ENCODE measurements at regions not wholly inside any gene's neighbourhood (a gene's known extent, or its start where the extent isn't known, plus 50 kb on each side); places are given as distances from the start of the nearest gene placed in this dataset.

GRCh38 chr1:68338081-68338480 is 105.8 kb upstream of the WLS start:
- H3K27ac ChIP-seq, result no peak overlapping the region
- DNase-seq (ENCODE audit: low read depth, low spot score), result no peak

- no peak for DNase-seq (ENCODE audit: low read depth, low spot score)
- no peak overlapping the region for H3K27ac ChIP-seq
Observed at GRCh38 chr1:68332041-68332440, 99.7 kb upstream of the WLS start.

GRCh38 chr1:68331117-68331865 is 99.0 kb upstream of the WLS start:
- peak; percentile 52 for DNase-seq (ENCODE audit: low read depth, low spot score)
- no peak overlapping the region for H3K27ac ChIP-seq

- no peak overlapping the region for H3K27ac ChIP-seq
- no peak for DNase-seq (ENCODE audit: low read depth, low spot score)
Observed at GRCh38 chr1:68330391-68330790, 98.1 kb upstream of the WLS start.

- no peak overlapping the region for H3K27ac ChIP-seq
- DNase-seq (ENCODE audit: low read depth, low spot score), result no peak
Observed at GRCh38 chr1:68329096-68329835, 96.9 kb upstream of the WLS start.

- H3K27ac ChIP-seq, result no peak overlapping the region
- DNase-seq (ENCODE audit: low read depth, low spot score), result no peak
Observed at GRCh38 chr1:68328490-68328889, 96.2 kb upstream of the WLS start.

GRCh38 chr1:68327414-68327813 is 95.1 kb upstream of the WLS start:
- no peak for DNase-seq (ENCODE audit: low read depth, low spot score)
- no peak overlapping the region for H3K27ac ChIP-seq

GRCh38 chr1:68326481-68326880 is 94.2 kb upstream of the WLS start:
- no peak for DNase-seq (ENCODE audit: low read depth, low spot score)
- no peak overlapping the region for H3K27ac ChIP-seq

GRCh38 chr1:68324316-68324715 is 92.0 kb upstream of the WLS start:
- DNase-seq (ENCODE audit: low read depth, low spot score), result no peak

GRCh38 chr1:68322837-68323687 is 90.7 kb upstream of the WLS start:
- H3K27ac ChIP-seq, result no peak overlapping the region
- no peak for DNase-seq (ENCODE audit: low read depth, low spot score)

More at GRCh38 chr1:68324316-68324715, 92.0 kb upstream of the WLS start:
- H3K27ac ChIP-seq, result no peak overlapping the region

GRCh38 chr1:68322096-68322495 is 89.8 kb upstream of the WLS start:
- DNase-seq (ENCODE audit: low read depth, low spot score), result no peak

GRCh38 chr1:68321084-68321685 is 88.9 kb upstream of the WLS start:
- no peak for DNase-seq (ENCODE audit: low read depth, low spot score)

More at GRCh38 chr1:68322096-68322495, 89.8 kb upstream of the WLS start:
- no peak overlapping the region for H3K27ac ChIP-seq

GRCh38 chr1:68320349-68320748 is 88.0 kb upstream of the WLS start:
- no peak overlapping the region for H3K27ac ChIP-seq
- DNase-seq (ENCODE audit: low read depth, low spot score), result no peak

More at GRCh38 chr1:68321084-68321685, 88.9 kb upstream of the WLS start:
- H3K27ac ChIP-seq, result no peak overlapping the region

- DNase-seq (ENCODE audit: low read depth, low spot score), result no peak
- no peak overlapping the region for H3K27ac ChIP-seq
Observed at GRCh38 chr1:68319907-68320306, 87.6 kb upstream of the WLS start.

- no peak for DNase-seq (ENCODE audit: low read depth, low spot score)
Observed at GRCh38 chr1:68317543-68317942, 85.2 kb upstream of the WLS start.

GRCh38 chr1:68314151-68314780 is 81.9 kb upstream of the WLS start:
- no peak overlapping the region for H3K27ac ChIP-seq
- DNase-seq (ENCODE audit: low read depth, low spot score), result no peak

More at GRCh38 chr1:68317543-68317942, 85.2 kb upstream of the WLS start:
- no peak overlapping the region for H3K27ac ChIP-seq

GRCh38 chr1:68313735-68314134 is 81.4 kb upstream of the WLS start:
- no peak for DNase-seq (ENCODE audit: low read depth, low spot score)
- H3K27ac ChIP-seq, result no peak overlapping the region

GRCh38 chr1:68308034-68308433 is 75.7 kb upstream of the WLS start:
- no peak for DNase-seq (ENCODE audit: low read depth, low spot score)
- H3K27ac ChIP-seq, result no peak overlapping the region

GRCh38 chr1:68307378-68307787 is 75.1 kb upstream of the WLS start:
- no peak for DNase-seq (ENCODE audit: low read depth, low spot score)
- H3K27ac ChIP-seq, result peak overlapping the region; percentile 21

- no peak overlapping the region for H3K27ac ChIP-seq
- DNase-seq (ENCODE audit: low read depth, low spot score), result no peak
Observed at GRCh38 chr1:68301471-68302001, 69.2 kb upstream of the WLS start.

All from epithelial cell of prostate (primary cell).